ENCODE measurements at regions not wholly inside any gene's neighbourhood (a gene's known extent, or its start where the extent isn't known, plus 50 kb on each side); places are given as distances from the start of the nearest gene placed in this dataset.

DNA sequence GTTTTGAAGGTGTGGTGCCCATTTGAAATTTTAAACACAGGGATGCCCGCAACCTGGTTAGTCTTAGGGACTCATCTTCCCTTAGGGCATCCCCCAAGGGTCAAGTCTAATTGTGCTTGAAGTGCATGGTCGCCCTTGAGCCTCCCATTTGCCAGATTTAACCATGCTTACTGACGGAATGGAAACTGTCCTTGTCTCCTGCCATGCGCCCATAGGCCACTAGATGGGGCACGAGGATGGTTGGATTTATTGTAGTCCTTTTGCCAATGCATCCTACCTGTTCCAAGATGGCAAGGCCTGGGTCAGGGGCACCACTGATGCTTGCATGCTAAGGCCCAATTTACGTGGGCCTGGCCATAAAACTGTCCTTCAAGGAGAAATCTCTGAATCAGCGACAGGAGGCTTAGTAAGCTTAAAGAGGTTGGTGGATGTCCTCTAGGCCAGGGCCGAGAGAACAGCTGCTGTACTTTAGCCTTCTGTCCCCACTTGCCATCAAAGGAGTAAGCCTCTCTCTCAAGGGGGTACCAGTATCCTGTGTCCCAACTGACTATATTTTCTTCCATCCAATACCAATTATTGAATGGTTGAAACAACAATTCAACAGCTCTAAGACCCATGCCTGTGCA, 355.4 kb downstream of the OTOL1 start (continued):
- TF ChIP-seq, protein P1, sequence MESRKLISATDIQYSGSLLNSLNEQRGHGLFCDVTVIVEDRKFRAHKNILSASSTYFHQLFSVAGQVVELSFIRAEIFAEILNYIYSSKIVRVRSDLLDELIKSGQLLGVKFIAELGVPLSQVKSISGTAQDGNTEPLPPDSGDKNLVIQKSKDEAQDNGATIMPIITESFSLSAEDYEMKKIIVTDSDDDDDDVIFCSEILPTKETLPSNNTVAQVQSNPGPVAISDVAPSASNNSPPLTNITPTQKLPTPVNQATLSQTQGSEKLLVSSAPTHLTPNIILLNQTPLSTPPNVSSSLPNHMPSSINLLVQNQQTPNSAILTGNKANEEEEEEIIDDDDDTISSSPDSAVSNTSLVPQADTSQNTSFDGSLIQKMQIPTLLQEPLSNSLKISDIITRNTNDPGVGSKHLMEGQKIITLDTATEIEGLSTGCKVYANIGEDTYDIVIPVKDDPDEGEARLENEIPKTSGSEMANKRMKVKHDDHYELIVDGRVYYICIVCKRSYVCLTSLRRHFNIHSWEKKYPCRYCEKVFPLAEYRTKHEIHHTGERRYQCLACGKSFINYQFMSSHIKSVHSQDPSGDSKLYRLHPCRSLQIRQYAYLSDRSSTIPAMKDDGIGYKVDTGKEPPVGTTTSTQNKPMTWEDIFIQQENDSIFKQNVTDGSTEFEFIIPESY (CRISPR knock-in tag; IDR thresholded peaks at IDR 0.05), result no peak
- no peak for TF ChIP-seq NCOA4 (IDR thresholded peaks at IDR 0.05; ENCODE audit: partially characterized antibody)
- no peak for TF ChIP-seq CAMTA2 (CRISPR knock-in tag; conservative IDR thresholded peaks at IDR 0.05)
- TF ChIP-seq SMAD3 (CRISPR knock-in tag; conservative IDR thresholded peaks at IDR 0.05), result no peak
- no peak for TF ChIP-seq NFRKB (IDR thresholded peaks at IDR 0.05; ENCODE audit: low read depth)
- TF ChIP-seq BRD9 (IDR thresholded peaks at IDR 0.05; ENCODE audit: low read depth, partially characterized antibody), result no peak

DNA sequence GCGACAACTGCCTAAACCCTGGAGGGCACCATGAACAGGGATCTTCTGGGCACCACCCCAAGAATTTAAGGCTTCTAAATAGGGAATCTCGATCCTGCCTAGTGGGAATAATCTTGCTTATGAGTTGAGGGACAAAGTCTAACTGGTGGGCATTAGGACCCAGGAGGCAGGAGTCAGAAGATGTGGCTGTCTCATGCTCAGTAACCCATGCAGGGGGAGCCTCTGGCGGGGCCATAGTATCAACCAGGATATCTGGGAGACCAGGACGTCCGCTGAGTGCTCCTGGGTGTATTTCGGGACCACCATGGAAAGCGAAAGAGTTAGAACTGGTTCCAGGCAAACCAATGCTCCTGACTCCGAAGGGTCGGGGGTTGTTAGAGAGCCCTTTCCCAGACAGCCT, 356.1 kb downstream of the OTOL1 start:
- intact Hi-C loops (cut with micrococcal nuclease), result no loop called here
- Histone ChIP-seq H2AFZ (ENCODE audit: low read depth, low read length) (no peak overlapping the region), H3K27me3 (ENCODE audit: control insufficient read depth in 2 of 2, insufficient read depth in 2 of 2, low read length in 2 of 2) (no peaks in the 10 kb centered on the region), H3K79me2 (ENCODE audit: control insufficient read depth, insufficient read depth, low read length) (no peaks in the 10 kb centered on the region), H3K36me3 (ENCODE audit: control insufficient read depth, insufficient read depth, low read length) (no peaks in the 10 kb centered on the region), H3K9me3 (replicated peaks; ENCODE audit: control insufficient read depth, insufficient read depth, low read depth, low read length) (no peaks in the 10 kb centered on the region), H4K20me1 (replicated peaks; ENCODE audit: control insufficient read depth, insufficient read depth, low read length) (no peaks in the 10 kb centered on the region), H3K4me2 (ENCODE audit: insufficient read depth, low read length) (no peak overlapping the region), H3K9ac (ENCODE audit: insufficient read depth in 1 of 2, low read depth in 2 of 2, low read length in 2 of 2) (no peak overlapping the region), H3K27ac (ENCODE audit: extremely low read depth, low read depth, low read length) (no peak overlapping the region), H3K9me1 (ENCODE audit: control insufficient read depth, insufficient read depth, low read length) (no peaks in the 10 kb centered on the region), H3K4me3 (no peak overlapping the region), H3K4me1 (replicated peaks in 1 of 2; ENCODE audit: control insufficient read depth in 2 of 2, insufficient read depth in 2 of 2, low read length in 2 of 2) (no peaks in the 10 kb centered on the region)
- ChIA-PET POLR2A (no interaction called here), CTCF (ENCODE audit: low intra/inter-chr PET ratio) (no interaction called here)
- DNase-seq (ENCODE audit: extremely low read depth in 1 of 4, low spot score in 3 of 4) (no peak), ATAC-seq (no peak), FAIRE-seq (no peak)
- no TSS peak for BruUV-seq (replicated peaks)
- WGBS (ENCODE audit: insufficient coverage, low coverage, missing lambda C conversion rate), result 0% methylated on average over 9 of the region's 9 CpGs
- in situ Hi-C loops (cut with MboI), result no loop called here
- TF ChIP-seq, protein P2, sequence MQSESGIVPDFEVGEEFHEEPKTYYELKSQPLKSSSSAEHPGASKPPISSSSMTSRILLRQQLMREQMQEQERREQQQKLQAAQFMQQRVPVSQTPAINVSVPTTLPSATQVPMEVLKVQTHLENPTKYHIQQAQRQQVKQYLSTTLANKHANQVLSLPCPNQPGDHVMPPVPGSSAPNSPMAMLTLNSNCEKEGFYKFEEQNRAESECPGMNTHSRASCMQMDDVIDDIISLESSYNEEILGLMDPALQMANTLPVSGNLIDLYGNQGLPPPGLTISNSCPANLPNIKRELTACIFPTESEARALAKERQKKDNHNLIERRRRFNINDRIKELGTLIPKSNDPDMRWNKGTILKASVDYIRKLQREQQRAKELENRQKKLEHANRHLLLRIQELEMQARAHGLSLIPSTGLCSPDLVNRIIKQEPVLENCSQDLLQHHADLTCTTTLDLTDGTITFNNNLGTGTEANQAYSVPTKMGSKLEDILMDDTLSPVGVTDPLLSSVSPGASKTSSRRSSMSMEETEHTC (IDR thresholded peaks at IDR 0.05), result no peak
- TF ChIP-seq PTTG1 (tag; IDR thresholded peaks at IDR 0.05; ENCODE audit: low read depth) (no peak), ATF7 (IDR thresholded peaks at IDR 0.05) (no peak), MCM5 (IDR thresholded peaks at IDR 0.05; ENCODE audit: low read depth) (no peak), HMG20B (CRISPR knock-in tag; IDR thresholded peaks at IDR 0.05) (no peak), ZNF551 (CRISPR knock-in tag; IDR thresholded peaks at IDR 0.05) (no peak), PTRF (tag; IDR thresholded peaks at IDR 0.05) (no peak), GATAD2A (IDR thresholded peaks at IDR 0.05) (no peak), PHF8 (IDR thresholded peaks at IDR 0.05; ENCODE audit: borderline replicate concordance, low read length) (no peak), BCOR (IDR thresholded peaks at IDR 0.05) (no peak), HDAC2 (IDR thresholded peaks at IDR 0.05) (no peak)
- TF ChIP-seq, protein P3, sequence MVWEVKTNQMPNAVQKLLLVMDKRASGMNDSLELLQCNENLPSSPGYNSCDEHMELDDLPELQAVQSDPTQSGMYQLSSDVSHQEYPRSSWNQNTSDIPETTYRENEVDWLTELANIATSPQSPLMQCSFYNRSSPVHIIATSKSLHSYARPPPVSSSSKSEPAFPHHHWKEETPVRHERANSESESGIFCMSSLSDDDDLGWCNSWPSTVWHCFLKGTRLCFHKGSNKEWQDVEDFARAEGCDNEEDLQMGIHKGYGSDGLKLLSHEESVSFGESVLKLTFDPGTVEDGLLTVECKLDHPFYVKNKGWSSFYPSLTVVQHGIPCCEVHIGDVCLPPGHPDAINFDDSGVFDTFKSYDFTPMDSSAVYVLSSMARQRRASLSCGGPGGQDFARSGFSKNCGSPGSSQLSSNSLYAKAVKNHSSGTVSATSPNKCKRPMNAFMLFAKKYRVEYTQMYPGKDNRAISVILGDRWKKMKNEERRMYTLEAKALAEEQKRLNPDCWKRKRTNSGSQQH (CRISPR knock-in tag; IDR thresholded peaks at IDR 0.05), result no peak
- TF ChIP-seq, protein P4, sequence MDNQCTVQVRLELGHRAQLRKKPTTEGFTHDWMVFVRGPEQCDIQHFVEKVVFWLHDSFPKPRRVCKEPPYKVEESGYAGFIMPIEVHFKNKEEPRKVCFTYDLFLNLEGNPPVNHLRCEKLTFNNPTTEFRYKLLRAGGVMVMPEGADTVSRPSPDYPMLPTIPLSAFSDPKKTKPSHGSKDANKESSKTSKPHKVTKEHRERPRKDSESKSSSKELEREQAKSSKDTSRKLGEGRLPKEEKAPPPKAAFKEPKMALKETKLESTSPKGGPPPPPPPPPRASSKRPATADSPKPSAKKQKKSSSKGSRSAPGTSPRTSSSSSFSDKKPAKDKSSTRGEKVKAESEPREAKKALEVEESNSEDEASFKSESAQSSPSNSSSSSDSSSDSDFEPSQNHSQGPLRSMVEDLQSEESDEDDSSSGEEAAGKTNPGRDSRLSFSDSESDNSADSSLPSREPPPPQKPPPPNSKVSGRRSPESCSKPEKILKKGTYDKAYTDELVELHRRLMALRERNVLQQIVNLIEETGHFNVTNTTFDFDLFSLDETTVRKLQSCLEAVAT (IDR thresholded peaks at IDR 0.05), result no peak
